WTC11 (cell line): ENCODE measurements at regions not wholly inside any gene's neighbourhood (a gene's known extent, or its start where the extent isn't known, plus 50 kb on each side); places are given as distances from the start of the nearest gene placed in this dataset.

Experiments used
- ATAC-seq: fragments of 200-7000 bp; cut with Tn5 transposase; 2 replicates; pipeline ENCODE4 v1.10.0; 2021; ENCODE audit warnings: mild to moderate bottlenecking, moderate library complexity
- CTCF ChIA-PET: fragments of 300-600 bp; sonication (Branson Sonifier 250); formaldehyde crosslinking; loops from one replicate; lab custom pipeline; 2021; ENCODE audit warnings: antibody characterized with exemption; lab: Charles Lee
- POLR2A ChIA-PET: fragments of 350-600 bp; sonication (Branson Sonifier 250); formaldehyde crosslinking; loops from one replicate; lab custom pipeline; 2021; ENCODE audit warnings: antibody characterized with exemption; lab: Charles Lee
- DNase-seq: peaks from one replicate; pipeline ENCODE4 v3.0.0; 2021; ENCODE audit warnings: low spot score
- H3K27ac Mint-ChIP-seq: 2 replicates; pipeline ENCODE4 v1.8.0; 2021; ENCODE audit warnings: mixed read lengths
- H3K27me3 Mint-ChIP-seq: 2 replicates; pipeline ENCODE4 v1.8.0; 2021; ENCODE audit warnings: low read depth, mild to moderate bottlenecking, moderate library complexity, mixed read lengths
- H3K36me3 Mint-ChIP-seq: 2 replicates; pipeline ENCODE4 v1.8.0; 2021; ENCODE audit warnings: mixed read lengths
- H3K4me1 Mint-ChIP-seq: 2 replicates; pipeline ENCODE4 v1.8.0; 2022; ENCODE audit warnings: mixed read lengths
- H3K4me3 Mint-ChIP-seq: 2 replicates; pipeline ENCODE4 v1.8.0; 2021; ENCODE audit warnings: mild to moderate bottlenecking, moderate library complexity, mixed read lengths
- H3K9me3 Mint-ChIP-seq: 2 replicates; pipeline ENCODE4 v1.8.0; 2021; ENCODE audit warnings: mixed read lengths
- ATF2 ChIP-seq: sonication (generic); formaldehyde crosslinking; IDR thresholded peaks from 2 replicates; pipeline ENCODE4 v1.8.1; 2022; ENCODE audit warnings: low read depth, missing genetic modification reagents, borderline replicate concordance
- ATF6 ChIP-seq: sonication (generic); formaldehyde crosslinking; IDR thresholded peaks from 2 replicates; pipeline ENCODE4 v1.8.1; 2023; ENCODE audit warnings: mild to moderate bottlenecking, missing genetic modification reagents
- CREB1 ChIP-seq: sonication (generic); formaldehyde crosslinking; IDR thresholded peaks from 2 replicates; pipeline ENCODE4 v1.8.0; 2023; ENCODE audit warnings: mild to moderate bottlenecking, missing genetic modification reagents
- ELF4 ChIP-seq: sonication (generic); formaldehyde crosslinking; IDR thresholded peaks from 2 replicates; pipeline ENCODE4 v1.8.1; 2022; ENCODE audit warnings: low read depth, mild to moderate bottlenecking, moderate library complexity, missing genetic modification reagents
- JUN ChIP-seq: sonication (generic); formaldehyde crosslinking; IDR thresholded peaks from 2 replicates; pipeline ENCODE4 v1.8.0; 2023; ENCODE audit warnings: mild to moderate bottlenecking, missing genetic modification reagents
- NFE2L1 ChIP-seq: sonication (generic); formaldehyde crosslinking; IDR thresholded peaks from 2 replicates; pipeline ENCODE4 v1.8.1; 2023; ENCODE audit warnings: missing genetic modification reagents
- SMAD3 ChIP-seq: sonication (generic); formaldehyde crosslinking; IDR thresholded peaks from 2 replicates; pipeline ENCODE4 v1.8.0; 2022; ENCODE audit warnings: missing genetic modification reagents, mild to moderate bottlenecking, borderline replicate concordance
- SMAD4 ChIP-seq: sonication (generic); formaldehyde crosslinking; IDR thresholded peaks from 2 replicates; pipeline ENCODE4 v1.8.0; 2022; ENCODE audit warnings: mild to moderate bottlenecking, missing genetic modification reagents
- TEAD4 ChIP-seq: sonication (generic); formaldehyde crosslinking; IDR thresholded peaks from 2 replicates; pipeline ENCODE4 v1.8.0; 2022; ENCODE audit warnings: mild to moderate bottlenecking, missing genetic modification reagents
- TP53 ChIP-seq: sonication (generic); formaldehyde crosslinking; IDR thresholded peaks from 2 replicates; pipeline ENCODE4 v1.8.1; 2023; ENCODE audit warnings: mild to moderate bottlenecking, missing genetic modification reagents
- ZNF281 ChIP-seq: sonication (generic); formaldehyde crosslinking; IDR thresholded peaks from 2 replicates; pipeline ENCODE4 v1.8.0; 2023; ENCODE audit warnings: mild to moderate bottlenecking, missing genetic modification reagents
- ZNF671 ChIP-seq: fragments of 250-450 bp; sonication (Bioruptor Pico); IDR thresholded peaks from 2 replicates; pipeline ENCODE4 v1.8.0; 2021; ENCODE audit warnings: mild to moderate bottlenecking
- ZSCAN18 ChIP-seq: fragments of 250-450 bp; sonication (Bioruptor Pico); IDR thresholded peaks from 2 replicates; pipeline ENCODE4 v2.1.2; 2022; ENCODE audit warnings: mild to moderate bottlenecking, moderate library complexity
- TF ChIP-seq, protein P1 (sequence below): fragments of 200-600 bp; IDR thresholded peaks from 2 replicates; pipeline ENCODE4 v1.8.0; 2022; ENCODE audit warnings: antibody characterized with exemption
- TF ChIP-seq, protein P2 (sequence below): fragments of 250-450 bp; sonication (Bioruptor Pico); IDR thresholded peaks from 2 replicates; pipeline ENCODE4 v1.8.0; 2021; ENCODE audit warnings: mild to moderate bottlenecking

- no peak overlapping the region for H3K4me3 Mint-ChIP-seq
- H3K27me3 Mint-ChIP-seq, result no peaks in the 10 kb centered on the region
- peaks cover 27% of the 10 kb centered on the region for H3K9me3 Mint-ChIP-seq
- H3K27ac Mint-ChIP-seq, result no peak overlapping the region
- DNase-seq (no peak), ATAC-seq (no peak)
- TF ChIP-seq, protein P1, sequence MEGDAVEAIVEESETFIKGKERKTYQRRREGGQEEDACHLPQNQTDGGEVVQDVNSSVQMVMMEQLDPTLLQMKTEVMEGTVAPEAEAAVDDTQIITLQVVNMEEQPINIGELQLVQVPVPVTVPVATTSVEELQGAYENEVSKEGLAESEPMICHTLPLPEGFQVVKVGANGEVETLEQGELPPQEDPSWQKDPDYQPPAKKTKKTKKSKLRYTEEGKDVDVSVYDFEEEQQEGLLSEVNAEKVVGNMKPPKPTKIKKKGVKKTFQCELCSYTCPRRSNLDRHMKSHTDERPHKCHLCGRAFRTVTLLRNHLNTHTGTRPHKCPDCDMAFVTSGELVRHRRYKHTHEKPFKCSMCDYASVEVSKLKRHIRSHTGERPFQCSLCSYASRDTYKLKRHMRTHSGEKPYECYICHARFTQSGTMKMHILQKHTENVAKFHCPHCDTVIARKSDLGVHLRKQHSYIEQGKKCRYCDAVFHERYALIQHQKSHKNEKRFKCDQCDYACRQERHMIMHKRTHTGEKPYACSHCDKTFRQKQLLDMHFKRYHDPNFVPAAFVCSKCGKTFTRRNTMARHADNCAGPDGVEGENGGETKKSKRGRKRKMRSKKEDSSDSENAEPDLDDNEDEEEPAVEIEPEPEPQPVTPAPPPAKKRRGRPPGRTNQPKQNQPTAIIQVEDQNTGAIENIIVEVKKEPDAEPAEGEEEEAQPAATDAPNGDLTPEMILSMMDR, result no peak
- TF ChIP-seq ATF2 (CRISPR knock-in tag), result no peak
- peaks cover 9% of the 10 kb centered on the region for H3K36me3 Mint-ChIP-seq
- ChIA-PET CTCF (no interaction called here), POLR2A (no interaction called here)
- peaks cover 8% of the 10 kb centered on the region for H3K4me1 Mint-ChIP-seq
These were observed 205.7 kb downstream of the KCNRG start for GRCh38 chr13:50220938-50221337.

DNA sequence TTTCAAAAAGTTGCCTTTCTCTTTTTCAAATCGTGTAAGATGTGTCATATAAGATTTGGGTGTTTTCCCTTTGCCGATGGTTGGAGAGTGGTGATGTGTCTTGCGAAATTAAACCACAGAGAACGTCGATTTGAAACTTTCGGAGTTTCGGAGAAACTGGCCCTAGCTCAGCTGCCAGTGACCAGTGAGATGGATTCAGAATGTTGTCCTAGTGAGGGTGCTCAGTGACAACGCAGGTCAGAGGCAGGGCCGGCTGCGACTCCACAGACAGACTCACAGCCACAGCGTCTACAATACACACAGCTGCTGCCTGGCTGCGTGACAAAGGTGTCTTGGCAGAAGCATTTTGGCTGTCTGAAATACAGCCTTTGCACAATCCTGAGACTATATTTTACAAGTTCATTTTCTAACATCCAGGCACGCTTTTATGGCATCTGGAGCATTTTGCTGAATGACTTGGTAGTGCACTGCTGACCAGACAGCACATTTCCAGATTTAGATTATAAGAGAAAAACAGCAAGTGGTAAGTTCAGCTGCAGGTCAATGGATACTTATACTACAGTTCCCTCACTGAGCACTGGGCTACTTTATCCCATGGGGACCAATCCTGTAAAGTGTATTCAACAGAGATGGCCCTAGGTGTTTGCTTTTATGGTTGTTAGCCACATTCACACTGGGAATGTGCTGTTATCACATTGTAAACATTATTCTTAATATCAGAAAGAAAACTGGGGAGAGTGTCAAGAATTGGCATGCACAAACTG, 207.5 kb downstream of the KCNRG start:
- TF ChIP-seq TP53 (CRISPR knock-in tag) (no peak), CREB1 (CRISPR knock-in tag) (no peak), SMAD4 (CRISPR knock-in tag) (no peak), JUN (CRISPR knock-in tag) (no peak), NFE2L1 (no peak), TEAD4 (CRISPR knock-in tag) (no peak), ZNF671 (no peak), ATF6 (CRISPR knock-in tag) (no peak), ZNF281 (CRISPR knock-in tag) (no peak), ZSCAN18 (CRISPR knock-in tag) (no peak), SMAD3 (CRISPR knock-in tag) (no peak), ELF4 (CRISPR knock-in tag) (no peak)
- TF ChIP-seq, protein P2, sequence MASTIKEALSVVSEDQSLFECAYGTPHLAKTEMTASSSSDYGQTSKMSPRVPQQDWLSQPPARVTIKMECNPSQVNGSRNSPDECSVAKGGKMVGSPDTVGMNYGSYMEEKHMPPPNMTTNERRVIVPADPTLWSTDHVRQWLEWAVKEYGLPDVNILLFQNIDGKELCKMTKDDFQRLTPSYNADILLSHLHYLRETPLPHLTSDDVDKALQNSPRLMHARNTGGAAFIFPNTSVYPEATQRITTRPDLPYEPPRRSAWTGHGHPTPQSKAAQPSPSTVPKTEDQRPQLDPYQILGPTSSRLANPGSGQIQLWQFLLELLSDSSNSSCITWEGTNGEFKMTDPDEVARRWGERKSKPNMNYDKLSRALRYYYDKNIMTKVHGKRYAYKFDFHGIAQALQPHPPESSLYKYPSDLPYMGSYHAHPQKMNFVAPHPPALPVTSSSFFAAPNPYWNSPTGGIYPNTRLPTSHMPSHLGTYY (CRISPR knock-in tag), result no peak
- no peak overlapping the region for H3K4me3 Mint-ChIP-seq
- DNase-seq (peak; percentile 14), ATAC-seq (peak; percentile 60)
- H3K36me3 Mint-ChIP-seq, result 0 out of 2 replicates have a peak, but pooled peaks cover 2% of the 10 kb centered on the region
- no peaks in the 10 kb centered on the region for H3K27me3 Mint-ChIP-seq
- peaks cover 12% of the 10 kb centered on the region for H3K9me3 Mint-ChIP-seq
- ChIA-PET CTCF (no interaction called here), POLR2A (no interaction called here)
- H3K4me1 Mint-ChIP-seq, result peaks cover 17% of the 10 kb centered on the region
- H3K27ac Mint-ChIP-seq, result peak overlapping the region; percentile 24; the same call in 1 of the 2 replicates
